A673 (cell line): ENCODE measurements at regions not wholly inside any gene's neighbourhood (a gene's known extent, or its start where the extent isn't known, plus 50 kb on each side); places are given as distances from the start of the nearest gene placed in this dataset.

Source experiments
- BruUV-seq: library from RNA; stranded (reverse); fragments of 400-500 nt; replicated peaks from 2 replicates; lab custom pipeline; 2021; lab: Mats Ljungman, UMichigan
- CTCF ChIA-PET: fragments of 300-600 bp; sonication (Branson Sonifier 250); formaldehyde crosslinking; loops from one replicate; lab custom pipeline; 2022; ENCODE audit warnings: antibody characterized with exemption; lab: Charles Lee
- POLR2A ChIA-PET: fragments of 300-600 bp; sonication (Branson Sonifier 250); formaldehyde crosslinking; loops from one replicate; lab custom pipeline; 2022; ENCODE audit warnings: antibody characterized with exemption; ENCODE audit not compliant: low non-redundant PET; lab: Charles Lee
- DNase-seq: peaks from one replicate; pipeline ENCODE4 v3.0.0-alpha.2; 2015; ENCODE audit warnings: low spot score
- H3K27ac ChIP-seq: fragments of 200-600 bp; sonication (generic); 2 replicates; pipeline ENCODE4 v1.5.1; 2016; ENCODE audit warnings: mixed run types, low read depth, mild to moderate bottlenecking, mixed read lengths, antibody characterized with exemption, low read length; ENCODE audit not compliant: poor library complexity, severe bottlenecking
- H3K27me3 ChIP-seq: fragments of 200-600 bp; sonication (generic); replicated peaks from 2 replicates; pipeline ENCODE4 v1.6.1; 2017; ENCODE audit warnings: mixed run types, low read depth, mild to moderate bottlenecking, mixed read lengths, antibody characterized with exemption, low read length; ENCODE audit not compliant: insufficient read depth, poor library complexity
- H3K36me3 ChIP-seq: fragments of 200-600 bp; sonication (generic); 2 replicates; pipeline ENCODE4 v1.6.1; 2016; ENCODE audit warnings: mixed run types, mild to moderate bottlenecking, mixed read lengths, antibody characterized with exemption, low read length; ENCODE audit not compliant: insufficient read depth, poor library complexity, severe bottlenecking
- H3K4me1 ChIP-seq: fragments of 200-600 bp; sonication (generic); 2 replicates; pipeline ENCODE4 v1.6.1; 2017; ENCODE audit warnings: mixed run types, mild to moderate bottlenecking, mixed read lengths, antibody characterized with exemption, low read length; ENCODE audit not compliant: insufficient read depth, poor library complexity, severe bottlenecking
- H3K4me3 ChIP-seq: fragments of 200-600 bp; sonication (generic); 2 replicates; pipeline ENCODE4 v1.5.1; 2016; ENCODE audit warnings: low read depth, mixed run types, mild to moderate bottlenecking, mixed read lengths, low read length; ENCODE audit not compliant: poor library complexity, severe bottlenecking
- H3K9me3 ChIP-seq: fragments of 200-600 bp; sonication (generic); 2 replicates; pipeline ENCODE4 v1.6.1; 2016; ENCODE audit warnings: mixed run types, low read depth, mild to moderate bottlenecking, mixed read lengths, antibody characterized with exemption, low read length; ENCODE audit not compliant: poor library complexity, severe bottlenecking
- CTCF ChIP-seq: fragments of 300-800, 200-600 bp; sonication (generic); conservative IDR thresholded peaks from 2 replicates; pipeline ENCODE4 v1.5.1; 2017; ENCODE audit warnings: low read depth, mild to moderate bottlenecking, antibody characterized with exemption, low read length, moderate library complexity, mixed read lengths
- EZH2 ChIP-seq: fragments of 200-600 bp; sonication (generic); IDR thresholded peaks from 2 replicates; pipeline ENCODE4 v1.6.1; 2017; ENCODE audit warnings: borderline replicate concordance, low read depth, mild to moderate bottlenecking, mixed read lengths, antibody characterized with exemption, low read length; ENCODE audit not compliant: poor library complexity, severe bottlenecking
- intact Hi-C: fragments of 100-400 bp; cut with micrococcal nuclease; formaldehyde crosslinking; loops from one replicate; pipeline ENCODE4 v1.10.0; 2022; ENCODE audit not compliant: unreplicated experiment

- Histone ChIP-seq H3K36me3 (no peaks in the 10 kb centered on the region), H3K4me1 (peaks cover 3% of the 10 kb centered on the region), H3K27ac (no peak overlapping the region), H3K27me3 (no peaks in the 10 kb centered on the region), H3K9me3 (no peaks in the 10 kb centered on the region), H3K4me3 (no peak overlapping the region)
- ChIA-PET POLR2A (no interaction called here), CTCF (no interaction called here)
- DNase-seq, result peak; percentile 48
- no TSS peak for BruUV-seq
- intact Hi-C loops, result no loop called here
- TF ChIP-seq CTCF, result no peak
- no peak for TF ChIP-seq EZH2
Observed at GRCh38 chr12:89971880-89972279, 263.2 kb upstream of the ATP2B1 start.

GRCh38 chr12:89970722-89971121 is 262.1 kb upstream of the ATP2B1 start:
- H3K9me3 ChIP-seq, result no peaks in the 10 kb centered on the region
- POLR2A ChIA-PET, result no interaction called here
- no peak for DNase-seq
- no peak overlapping the region for H3K27ac ChIP-seq
- BruUV-seq, result no TSS peak
- H3K27me3 ChIP-seq, result no peaks in the 10 kb centered on the region
- no peaks in the 10 kb centered on the region for H3K36me3 ChIP-seq
- TF ChIP-seq EZH2 (no peak), CTCF (no peak)
- H3K4me1 ChIP-seq, result no peaks in the 10 kb centered on the region
- CTCF ChIA-PET, result no interaction called here
- H3K4me3 ChIP-seq, result no peak overlapping the region
- intact Hi-C loops, result no loop called here

GRCh38 chr12:89969093-89969492 is 260.5 kb upstream of the ATP2B1 start:
- BruUV-seq, result no TSS peak
- Histone ChIP-seq H3K9me3 (no peaks in the 10 kb centered on the region), H3K4me3 (no peak overlapping the region), H3K27me3 (no peaks in the 10 kb centered on the region), H3K4me1 (no peaks in the 10 kb centered on the region), H3K36me3 (no peaks in the 10 kb centered on the region), H3K27ac (no peak overlapping the region)
- POLR2A ChIA-PET, result no interaction called here
- no peak for DNase-seq
- CTCF ChIA-PET, result no interaction called here
- TF ChIP-seq EZH2 (no peak), CTCF (no peak)
- intact Hi-C loops, result no loop called here
